HUES6 (cell line): ENCODE measurements at regions not wholly inside any gene's neighbourhood (a gene's known extent, or its start where the extent isn't known, plus 50 kb on each side); places are given as distances from the start of the nearest gene placed in this dataset.

Experiments
- H3K27ac ChIP-seq: 2 replicates; pipeline ENCODE4 v1.7.0; 2013; ENCODE audit warnings: low read depth, mild to moderate bottlenecking, low read length, inconsistent platforms
- H3K27me3 ChIP-seq: 2 replicates; pipeline ENCODE4 v1.6.1; 2013; ENCODE audit warnings: low read length; ENCODE audit not compliant: control insufficient read depth, insufficient read depth
- H3K36me3 ChIP-seq: 2 replicates; pipeline ENCODE4 v1.6.1; 2013; ENCODE audit warnings: low read length; ENCODE audit not compliant: control insufficient read depth, insufficient read depth
- H3K4me1 ChIP-seq: 2 replicates; pipeline ENCODE4 v1.6.1; 2013; ENCODE audit warnings: low read length; ENCODE audit not compliant: control insufficient read depth, insufficient read depth
- H3K4me3 ChIP-seq: 2 replicates; pipeline ENCODE4 v1.5.1; 2013; ENCODE audit warnings: low read depth, low read length
- H3K9ac ChIP-seq: one replicate; pipeline ENCODE4 v1.6.1; 2013; ENCODE audit warnings: mild to moderate bottlenecking, low read length
- H3K9me3 ChIP-seq: 2 replicates; pipeline ENCODE4 v1.6.1; 2013; ENCODE audit warnings: low read depth, low read length; ENCODE audit not compliant: control insufficient read depth, insufficient read depth

GRCh38 chr2:139170406-139170805, 390.2 kb upstream of the NXPH2 start:
- Histone ChIP-seq H3K9me3 (no peaks in the 10 kb centered on the region), H3K27me3 (no peaks in the 10 kb centered on the region), H3K9ac (no peak overlapping the region), H3K4me1 (no peaks in the 10 kb centered on the region), H3K4me3 (no peak overlapping the region), H3K36me3 (no peaks in the 10 kb centered on the region), H3K27ac (no peak overlapping the region)

DNA sequence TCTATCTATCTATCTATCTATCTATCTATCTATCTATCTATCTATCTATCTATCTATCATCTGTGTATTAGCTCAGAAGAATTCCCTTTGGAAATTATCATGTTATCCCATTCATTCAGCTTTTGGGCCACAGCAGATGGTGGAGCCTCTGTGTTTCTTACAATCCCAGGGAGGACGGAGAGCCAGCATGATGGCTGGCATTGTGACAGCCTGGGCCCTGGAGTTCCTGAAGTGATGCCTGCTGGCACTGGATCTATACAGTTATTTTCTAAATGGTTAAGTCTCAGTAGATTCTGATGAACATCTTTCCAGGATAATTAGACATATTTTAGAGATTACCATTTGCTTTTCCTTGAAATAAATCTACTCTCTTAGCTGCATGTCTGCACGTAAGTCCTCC, 385.4 kb upstream of the NXPH2 start:
- H3K4me1 ChIP-seq: no peaks in the 10 kb centered on the region
- H3K9ac ChIP-seq: no peak overlapping the region
- no peaks in the 10 kb centered on the region for H3K36me3 ChIP-seq
- H3K9me3 ChIP-seq: no peaks in the 10 kb centered on the region
- H3K4me3 ChIP-seq: no peak overlapping the region
- no peak overlapping the region for H3K27ac ChIP-seq
- no peaks in the 10 kb centered on the region for H3K27me3 ChIP-seq

DNA sequence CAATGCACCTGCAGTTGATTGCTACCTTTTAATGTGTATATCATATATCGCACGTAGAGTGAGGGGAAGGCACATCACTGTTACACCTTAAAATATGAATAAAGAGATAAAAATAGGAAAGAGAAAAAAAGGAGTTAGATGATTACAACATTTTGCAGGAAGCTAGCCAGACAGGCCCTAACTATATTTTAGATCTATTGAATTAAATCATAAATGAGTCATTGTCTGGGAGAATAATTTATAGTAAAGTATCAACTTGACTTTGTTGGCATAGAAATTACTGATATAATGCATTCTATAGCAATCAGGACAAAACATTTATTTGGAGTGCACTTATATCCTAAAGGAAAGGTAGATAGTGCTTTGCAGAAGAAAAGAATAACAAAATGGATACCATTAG, 384.9 kb upstream of the NXPH2 start:
- Histone ChIP-seq H3K9ac (no peak overlapping the region), H3K36me3 (no peaks in the 10 kb centered on the region), H3K4me1 (no peaks in the 10 kb centered on the region), H3K27ac (no peak overlapping the region), H3K4me3 (no peak overlapping the region), H3K27me3 (no peaks in the 10 kb centered on the region), H3K9me3 (no peaks in the 10 kb centered on the region)

DNA sequence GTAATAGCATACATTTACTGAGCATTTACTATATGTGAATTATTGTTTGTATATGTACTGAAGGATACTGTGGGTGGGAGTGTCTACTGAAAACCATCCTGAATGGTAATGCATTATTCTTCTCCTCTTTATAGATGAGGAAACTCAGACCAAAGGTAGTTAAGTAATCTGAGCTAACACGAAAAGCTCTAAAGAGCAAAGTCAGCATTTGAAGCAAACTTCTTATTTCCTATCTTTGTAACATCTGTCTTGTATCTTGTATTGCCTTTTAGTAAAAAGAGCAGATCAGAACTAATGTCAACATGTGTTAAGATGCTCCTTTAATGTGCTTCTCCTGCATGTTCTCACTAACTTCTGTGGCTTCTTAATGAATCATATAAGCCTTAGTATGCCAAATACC, 382.8 kb upstream of the NXPH2 start:
- Histone ChIP-seq H3K4me1 (peaks cover under 1% of the 10 kb centered on the region; the same call in 1 of the 2 replicates), H3K9me3 (no peaks in the 10 kb centered on the region), H3K27me3 (no peaks in the 10 kb centered on the region), H3K9ac (no peak overlapping the region), H3K4me3 (no peak overlapping the region), H3K36me3 (no peaks in the 10 kb centered on the region), H3K27ac (no peak overlapping the region)

GRCh38 chr2:139162456-139162855, 382.3 kb upstream of the NXPH2 start:
- no peak overlapping the region for H3K9ac ChIP-seq
- no peak overlapping the region for H3K27ac ChIP-seq
- H3K27me3 ChIP-seq: no peaks in the 10 kb centered on the region
- no peaks in the 10 kb centered on the region for H3K36me3 ChIP-seq
- H3K4me1 ChIP-seq: peaks cover 6% of the 10 kb centered on the region; the same call in 1 of the 2 replicates
- no peak overlapping the region for H3K4me3 ChIP-seq
- no peaks in the 10 kb centered on the region for H3K9me3 ChIP-seq

DNA sequence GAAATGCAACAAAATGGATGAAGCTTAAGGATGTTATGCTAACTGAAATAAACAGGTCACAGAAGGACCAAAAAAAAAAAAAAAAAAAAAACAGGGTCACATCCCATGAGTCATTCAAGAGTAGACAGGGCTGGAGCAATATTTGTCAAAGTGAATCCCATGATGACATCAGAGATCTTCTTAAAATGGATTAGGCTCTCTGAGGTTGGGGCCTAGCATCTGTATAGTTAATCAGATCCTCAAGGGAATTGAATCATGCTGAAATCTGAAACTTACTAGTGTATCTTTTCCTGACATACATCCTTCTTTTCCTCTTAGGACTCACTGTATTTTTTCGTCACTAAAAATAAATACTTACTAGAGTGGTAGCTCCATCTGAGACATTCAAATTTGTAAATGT, 380.6 kb upstream of the NXPH2 start:
- no peaks in the 10 kb centered on the region for H3K27me3 ChIP-seq

DNA sequence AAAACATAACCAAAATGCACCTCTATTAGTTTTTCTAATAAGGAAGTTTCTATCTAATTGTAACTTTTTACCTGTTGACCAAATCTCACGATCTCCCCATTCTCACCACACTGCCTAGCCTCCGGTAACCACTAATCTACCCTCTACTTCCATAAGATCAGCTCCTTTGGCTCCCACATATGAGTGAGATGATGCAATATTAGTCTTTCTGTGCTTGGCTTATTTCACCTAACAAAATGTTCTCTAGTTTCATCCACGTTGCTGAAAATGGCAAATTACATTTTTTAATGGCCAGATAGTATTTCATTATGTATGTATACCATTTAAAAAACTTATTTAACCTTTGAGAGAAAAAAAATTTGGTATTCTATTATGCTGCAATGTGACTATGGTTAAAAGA, 379.0 kb upstream of the NXPH2 start:
- Histone ChIP-seq H3K9me3 (no peaks in the 10 kb centered on the region), H3K4me1 (peaks cover 26% of the 10 kb centered on the region)

More for the DNA sequence above, 380.6 kb upstream of the NXPH2 start:
- H3K27ac ChIP-seq: no peak overlapping the region
- no peaks in the 10 kb centered on the region for H3K9me3 ChIP-seq
- no peak overlapping the region for H3K4me3 ChIP-seq
- H3K4me1 ChIP-seq: peaks cover 22% of the 10 kb centered on the region
- no peak overlapping the region for H3K9ac ChIP-seq
- no peaks in the 10 kb centered on the region for H3K36me3 ChIP-seq

GRCh38 chr2:139156730-139157129, 376.5 kb upstream of the NXPH2 start:
- no peak overlapping the region for H3K4me3 ChIP-seq
- H3K36me3 ChIP-seq: no peaks in the 10 kb centered on the region
- no peaks in the 10 kb centered on the region for H3K27me3 ChIP-seq
- H3K9ac ChIP-seq: no peak overlapping the region
- no peaks in the 10 kb centered on the region for H3K9me3 ChIP-seq
- H3K27ac ChIP-seq: peak overlapping the region; percentile 26; the same call in 1 of the 2 replicates
- H3K4me1 ChIP-seq: peaks cover 26% of the 10 kb centered on the region

More for the DNA sequence above, 379.0 kb upstream of the NXPH2 start:
- Histone ChIP-seq H3K27ac (no peak overlapping the region), H3K36me3 (no peaks in the 10 kb centered on the region), H3K4me3 (no peak overlapping the region), H3K27me3 (no peaks in the 10 kb centered on the region), H3K9ac (no peak overlapping the region)

DNA sequence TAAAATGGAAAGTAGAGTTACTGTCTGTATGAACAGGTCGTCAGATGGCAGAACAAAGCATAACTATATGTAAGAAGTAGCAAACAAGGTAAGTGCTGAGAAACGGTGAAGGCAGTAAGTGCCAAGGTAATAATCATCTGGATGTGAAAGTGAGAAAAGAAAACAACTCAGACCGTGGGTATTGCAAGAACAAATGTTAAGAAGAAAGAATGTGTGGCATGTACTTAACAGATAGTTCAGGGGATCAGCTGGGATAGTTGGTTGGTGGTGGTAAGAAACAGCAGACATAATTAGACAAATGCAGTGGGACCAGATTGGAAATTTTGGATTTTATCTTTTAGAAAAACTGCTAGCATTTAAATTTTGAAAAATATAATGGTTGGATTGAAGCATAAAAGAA, 375.8 kb upstream of the NXPH2 start:
- Histone ChIP-seq H3K27ac (no peak overlapping the region), H3K27me3 (no peaks in the 10 kb centered on the region), H3K9ac (no peak overlapping the region), H3K36me3 (no peaks in the 10 kb centered on the region), H3K4me3 (no peak overlapping the region), H3K4me1 (peaks cover 26% of the 10 kb centered on the region), H3K9me3 (no peaks in the 10 kb centered on the region)

GRCh38 chr2:139142252-139142880, 362.2 kb upstream of the NXPH2 start:
- Histone ChIP-seq H3K27me3 (no peaks in the 10 kb centered on the region), H3K36me3 (no peaks in the 10 kb centered on the region), H3K9ac (no peak overlapping the region), H3K4me1 (no peaks in the 10 kb centered on the region), H3K4me3 (no peak overlapping the region), H3K27ac (no peak overlapping the region), H3K9me3 (no peaks in the 10 kb centered on the region)

DNA sequence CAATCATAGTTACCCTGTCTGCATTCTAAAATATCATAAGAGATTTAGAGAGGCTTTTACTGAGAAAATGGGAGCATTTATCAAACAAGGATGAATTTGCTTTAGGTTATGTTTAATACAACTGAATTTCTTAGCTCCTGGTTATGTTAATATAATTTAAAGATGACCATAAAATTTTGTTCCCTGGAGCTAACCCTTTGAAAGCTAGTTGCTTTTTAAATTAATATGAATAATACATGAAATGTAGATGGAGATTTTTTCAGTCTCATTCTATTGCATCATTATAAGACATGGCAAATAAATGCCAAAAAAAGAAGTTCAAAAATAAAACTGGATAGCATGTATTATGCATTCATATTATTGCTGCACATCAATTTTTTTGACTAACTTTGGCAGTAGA, 344.1 kb upstream of the NXPH2 start:
- no peaks in the 10 kb centered on the region for H3K9me3 ChIP-seq
- no peaks in the 10 kb centered on the region for H3K27me3 ChIP-seq
- H3K9ac ChIP-seq: no peak overlapping the region
- 0 out of 2 replicates have a peak, but pooled peaks cover 4% of the 10 kb centered on the region for H3K4me1 ChIP-seq
- H3K36me3 ChIP-seq: no peaks in the 10 kb centered on the region
- H3K27ac ChIP-seq: no peak overlapping the region
- no peak overlapping the region for H3K4me3 ChIP-seq
